ENCODE measurements at regions not wholly inside any gene's neighbourhood (a gene's known extent, or its start where the extent isn't known, plus 50 kb on each side); places are given as distances from the start of the nearest gene placed in this dataset.

- Histone ChIP-seq H2BK15ac (replicated peaks; ENCODE audit: low read depth) (no peak overlapping the region), H2AK5ac (ENCODE audit: low read length) (no peak overlapping the region), H3K27ac (ENCODE audit: low read depth, low read length) (no peak overlapping the region), H3K4me3 (ENCODE audit: low read length) (no peak overlapping the region), H3K4me2 (ENCODE audit: low read length) (no peak overlapping the region), H3K23ac (ENCODE audit: low read length) (no peak overlapping the region), H4K8ac (ENCODE audit: low read depth, low read length) (no peak overlapping the region), H2BK5ac (ENCODE audit: low read length) (no peak overlapping the region), H2BK120ac (ENCODE audit: low read depth, low read length) (no peak overlapping the region), H3K79me1 (ENCODE audit: low read length) (no peaks in the 10 kb centered on the region), H3K79me2 (ENCODE audit: control insufficient read depth, insufficient read depth, low read length) (no peaks in the 10 kb centered on the region), H3K9ac (ENCODE audit: low read length) (no peak overlapping the region), H3K18ac (ENCODE audit: low read length) (no peak overlapping the region), H3K27me3 (ENCODE audit: insufficient read depth, low read length, poor library complexity) (no peaks in the 10 kb centered on the region), H3K56ac (ENCODE audit: low read length) (no peak overlapping the region), H3K36me3 (ENCODE audit: control insufficient read depth, insufficient read depth, low read length) (no peaks in the 10 kb centered on the region), H3K4me1 (ENCODE audit: control insufficient read depth, low read depth, low read length) (peaks cover 2% of the 10 kb centered on the region), H3K4ac (ENCODE audit: low read depth, low read length) (no peak overlapping the region), H4K5ac (ENCODE audit: low read length) (no peak overlapping the region)
- no CpG with 5 or more reads among the region's 5 CpGs for WGBS (ENCODE audit: extremely low coverage, insufficient coverage, low lambda C conversion rate)
- DNase-seq = no peak
Measured at GRCh38 chr1:108075055-108075454, 110.1 kb upstream of the VAV3 start.

GRCh38 chr1:108072776-108073175 is 107.8 kb upstream of the VAV3 start:
- Histone ChIP-seq H4K5ac (ENCODE audit: low read length) (no peak overlapping the region), H2AK5ac (ENCODE audit: low read length) (no peak overlapping the region), H3K79me2 (ENCODE audit: control insufficient read depth, insufficient read depth, low read length) (no peaks in the 10 kb centered on the region), H3K79me1 (ENCODE audit: low read length) (no peaks in the 10 kb centered on the region), H3K4ac (ENCODE audit: low read depth, low read length) (no peak overlapping the region), H4K8ac (ENCODE audit: low read depth, low read length) (no peak overlapping the region), H2BK120ac (ENCODE audit: low read depth, low read length) (no peak overlapping the region), H3K36me3 (ENCODE audit: control insufficient read depth, insufficient read depth, low read length) (no peaks in the 10 kb centered on the region), H3K4me3 (ENCODE audit: low read length) (no peak overlapping the region), H3K23ac (ENCODE audit: low read length) (no peak overlapping the region), H2BK5ac (ENCODE audit: low read length) (no peak overlapping the region), H3K4me2 (ENCODE audit: low read length) (no peak overlapping the region), H3K27me3 (ENCODE audit: insufficient read depth, low read length, poor library complexity) (no peaks in the 10 kb centered on the region), H3K18ac (ENCODE audit: low read length) (no peak overlapping the region), H3K4me1 (ENCODE audit: control insufficient read depth, low read depth, low read length) (no peaks in the 10 kb centered on the region), H3K27ac (ENCODE audit: low read depth, low read length) (no peak overlapping the region), H3K9ac (ENCODE audit: low read length) (no peak overlapping the region), H3K56ac (ENCODE audit: low read length) (no peak overlapping the region), H2BK15ac (replicated peaks; ENCODE audit: low read depth) (no peak overlapping the region)
- DNase-seq = no peak
- no CpG with 5 or more reads among the region's 1 CpG for WGBS (ENCODE audit: extremely low coverage, insufficient coverage, low lambda C conversion rate)

GRCh38 chr1:108072212-108072611 is 107.2 kb upstream of the VAV3 start:
- Histone ChIP-seq H4K5ac (ENCODE audit: low read length) (no peak overlapping the region), H3K23ac (ENCODE audit: low read length) (no peak overlapping the region), H3K27ac (ENCODE audit: low read depth, low read length) (no peak overlapping the region), H3K4me2 (ENCODE audit: low read length) (no peak overlapping the region), H3K27me3 (ENCODE audit: insufficient read depth, low read length, poor library complexity) (no peaks in the 10 kb centered on the region), H3K56ac (ENCODE audit: low read length) (no peak overlapping the region), H3K79me1 (ENCODE audit: low read length) (no peaks in the 10 kb centered on the region), H3K4me3 (ENCODE audit: low read length) (no peak overlapping the region), H3K36me3 (ENCODE audit: control insufficient read depth, insufficient read depth, low read length) (no peaks in the 10 kb centered on the region), H2AK5ac (ENCODE audit: low read length) (no peak overlapping the region), H4K8ac (ENCODE audit: low read depth, low read length) (no peak overlapping the region), H3K79me2 (ENCODE audit: control insufficient read depth, insufficient read depth, low read length) (no peaks in the 10 kb centered on the region), H2BK15ac (replicated peaks; ENCODE audit: low read depth) (no peak overlapping the region), H3K18ac (ENCODE audit: low read length) (no peak overlapping the region), H3K9ac (ENCODE audit: low read length) (no peak overlapping the region), H2BK5ac (ENCODE audit: low read length) (no peak overlapping the region), H2BK120ac (ENCODE audit: low read depth, low read length) (no peak overlapping the region), H3K4ac (ENCODE audit: low read depth, low read length) (no peak overlapping the region), H3K4me1 (ENCODE audit: control insufficient read depth, low read depth, low read length) (no peaks in the 10 kb centered on the region)
- DNase-seq = no peak
- WGBS (ENCODE audit: extremely low coverage, insufficient coverage, low lambda C conversion rate) = no CpG with 5 or more reads among the region's 2 CpGs

DNA sequence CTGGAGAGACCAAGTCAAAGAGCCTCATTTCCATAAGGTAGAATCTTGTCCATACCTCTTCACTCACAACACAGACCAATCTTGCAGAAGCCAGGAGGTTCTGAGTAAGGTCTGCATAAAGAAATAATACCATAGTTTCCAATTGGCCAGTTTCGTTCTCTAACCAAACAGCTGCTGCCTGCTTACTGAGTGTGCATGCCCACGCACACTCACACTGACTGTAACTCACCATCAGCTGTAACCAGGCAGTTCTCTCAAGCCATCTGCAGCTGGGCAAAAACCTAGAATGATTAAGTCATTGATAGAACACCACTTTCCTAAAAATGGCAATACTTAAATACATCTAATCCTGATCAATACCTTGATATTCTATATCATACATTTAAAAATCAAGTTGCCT is 106.6 kb upstream of the VAV3 start:
- H3K4me2 ChIP-seq (ENCODE audit: low read length) = no peak overlapping the region
- H4K8ac ChIP-seq (ENCODE audit: low read depth, low read length) = no peak overlapping the region
- H3K36me3 ChIP-seq (ENCODE audit: control insufficient read depth, insufficient read depth, low read length) = no peaks in the 10 kb centered on the region
- H3K79me2 ChIP-seq (ENCODE audit: control insufficient read depth, insufficient read depth, low read length) = no peaks in the 10 kb centered on the region
- no peaks in the 10 kb centered on the region for H3K4me1 ChIP-seq (ENCODE audit: control insufficient read depth, low read depth, low read length)
- no peaks in the 10 kb centered on the region for H3K79me1 ChIP-seq (ENCODE audit: low read length)
- no peak for DNase-seq
- H2BK5ac ChIP-seq (ENCODE audit: low read length) = no peak overlapping the region
- no peak overlapping the region for H3K27ac ChIP-seq (ENCODE audit: low read depth, low read length)
- H2BK15ac ChIP-seq (replicated peaks; ENCODE audit: low read depth) = no peak overlapping the region
- no peak overlapping the region for H4K5ac ChIP-seq (ENCODE audit: low read length)
- H3K9ac ChIP-seq (ENCODE audit: low read length) = no peak overlapping the region
- no peak overlapping the region for H2AK5ac ChIP-seq (ENCODE audit: low read length)
- H3K27me3 ChIP-seq (ENCODE audit: insufficient read depth, low read length, poor library complexity) = no peaks in the 10 kb centered on the region
- no peak overlapping the region for H3K4me3 ChIP-seq (ENCODE audit: low read length)
- no peak overlapping the region for H3K56ac ChIP-seq (ENCODE audit: low read length)
- H3K23ac ChIP-seq (ENCODE audit: low read length) = no peak overlapping the region
- H3K18ac ChIP-seq (ENCODE audit: low read length) = no peak overlapping the region
- H3K4ac ChIP-seq (ENCODE audit: low read depth, low read length) = no peak overlapping the region
- no peak overlapping the region for H2BK120ac ChIP-seq (ENCODE audit: low read depth, low read length)
- no CpG with 5 or more reads among the region's 2 CpGs for WGBS (ENCODE audit: extremely low coverage, insufficient coverage, low lambda C conversion rate)

DNA sequence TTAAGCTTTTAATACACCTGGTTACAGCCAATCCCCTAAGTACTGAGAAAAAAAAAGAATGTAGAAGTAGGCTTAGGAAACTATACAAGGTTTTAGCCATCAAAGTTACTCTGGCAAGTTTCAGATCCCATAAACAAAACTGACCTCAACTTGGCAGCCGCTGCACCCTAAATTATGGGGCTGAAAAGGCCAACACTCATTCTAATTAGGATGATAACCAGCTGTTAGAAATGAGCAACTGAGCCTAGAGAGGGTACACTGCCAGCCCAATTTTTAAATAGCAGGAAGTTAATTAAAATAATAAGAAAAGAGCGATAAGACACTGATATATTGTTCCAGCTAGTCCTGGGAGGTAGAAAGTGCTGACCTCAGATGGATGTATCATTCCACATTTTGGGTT is 105.7 kb upstream of the VAV3 start:
- Histone ChIP-seq H3K18ac (ENCODE audit: low read length) (no peak overlapping the region), H3K36me3 (ENCODE audit: control insufficient read depth, insufficient read depth, low read length) (no peaks in the 10 kb centered on the region), H3K56ac (ENCODE audit: low read length) (no peak overlapping the region), H3K4me3 (ENCODE audit: low read length) (no peak overlapping the region), H3K27me3 (ENCODE audit: insufficient read depth, low read length, poor library complexity) (no peaks in the 10 kb centered on the region), H3K9ac (ENCODE audit: low read length) (no peak overlapping the region), H3K4me2 (ENCODE audit: low read length) (no peak overlapping the region), H4K5ac (ENCODE audit: low read length) (no peak overlapping the region), H2BK15ac (replicated peaks; ENCODE audit: low read depth) (no peak overlapping the region), H2AK5ac (ENCODE audit: low read length) (no peak overlapping the region), H4K8ac (ENCODE audit: low read depth, low read length) (no peak overlapping the region), H2BK5ac (ENCODE audit: low read length) (no peak overlapping the region), H3K79me1 (ENCODE audit: low read length) (no peaks in the 10 kb centered on the region), H3K23ac (ENCODE audit: low read length) (no peak overlapping the region), H3K4me1 (ENCODE audit: control insufficient read depth, low read depth, low read length) (no peaks in the 10 kb centered on the region), H3K79me2 (ENCODE audit: control insufficient read depth, insufficient read depth, low read length) (no peaks in the 10 kb centered on the region), H3K4ac (ENCODE audit: low read depth, low read length) (no peak overlapping the region), H3K27ac (ENCODE audit: low read depth, low read length) (no peak overlapping the region), H2BK120ac (ENCODE audit: low read depth, low read length) (no peak overlapping the region)
- no CpG with 5 or more reads among the region's 2 CpGs for WGBS (ENCODE audit: extremely low coverage, insufficient coverage, low lambda C conversion rate)
- no peak for DNase-seq

DNA sequence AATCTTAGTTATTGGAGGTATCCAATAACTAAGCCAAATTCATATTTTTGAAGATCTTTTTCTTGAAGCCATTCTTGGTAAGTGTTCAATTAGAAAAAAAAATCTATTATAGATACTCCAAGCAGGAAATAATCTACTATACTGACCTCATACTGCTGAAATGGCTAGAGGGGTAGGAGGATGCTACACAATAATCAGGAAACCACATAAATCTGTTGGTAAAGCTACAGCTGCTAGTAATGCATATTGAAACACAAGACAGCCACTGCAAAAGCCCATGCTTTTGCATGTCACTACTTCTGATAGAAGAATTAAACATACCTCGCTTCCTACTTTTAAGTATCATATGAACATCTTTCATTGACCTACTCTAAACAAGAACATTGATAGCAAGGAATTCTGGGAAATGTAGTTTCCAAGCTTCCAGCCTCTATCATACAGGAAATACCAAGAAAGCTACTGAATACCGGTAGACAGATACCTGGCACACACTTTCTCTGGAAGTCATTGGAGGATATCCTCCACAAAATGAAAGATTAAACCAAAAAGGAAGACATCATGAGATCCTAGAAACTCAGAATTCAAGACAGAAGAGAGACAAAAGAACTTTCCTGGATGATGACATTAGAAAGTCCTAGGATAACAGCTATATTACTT is 103.0 kb upstream of the VAV3 start:
- no peaks in the 10 kb centered on the region for H3K79me1 ChIP-seq (ENCODE audit: low read length)
- H3K9ac ChIP-seq (ENCODE audit: low read length) = no peak overlapping the region
- no peak overlapping the region for H3K4ac ChIP-seq (ENCODE audit: low read depth, low read length)
- no peak overlapping the region for H2BK5ac ChIP-seq (ENCODE audit: low read length)
- no peak overlapping the region for H2BK120ac ChIP-seq (ENCODE audit: low read depth, low read length)
- H3K4me2 ChIP-seq (ENCODE audit: low read length) = no peak overlapping the region
- H2AK5ac ChIP-seq (ENCODE audit: low read length) = no peak overlapping the region
- no CpG with 5 or more reads among the region's 2 CpGs for WGBS (ENCODE audit: extremely low coverage, insufficient coverage, low lambda C conversion rate)
- no peak overlapping the region for H3K23ac ChIP-seq (ENCODE audit: low read length)
- no peaks in the 10 kb centered on the region for H3K4me1 ChIP-seq (ENCODE audit: control insufficient read depth, low read depth, low read length)
- H3K36me3 ChIP-seq (ENCODE audit: control insufficient read depth, insufficient read depth, low read length) = no peaks in the 10 kb centered on the region
- no peak overlapping the region for H3K27ac ChIP-seq (ENCODE audit: low read depth, low read length)
- no peak overlapping the region for H4K5ac ChIP-seq (ENCODE audit: low read length)
- H3K18ac ChIP-seq (ENCODE audit: low read length) = no peak overlapping the region
- H3K79me2 ChIP-seq (ENCODE audit: control insufficient read depth, insufficient read depth, low read length) = no peaks in the 10 kb centered on the region
- H2BK15ac ChIP-seq (replicated peaks; ENCODE audit: low read depth) = no peak overlapping the region
- no peak overlapping the region for H3K4me3 ChIP-seq (ENCODE audit: low read length)
- H4K8ac ChIP-seq (ENCODE audit: low read depth, low read length) = no peak overlapping the region
- no peaks in the 10 kb centered on the region for H3K27me3 ChIP-seq (ENCODE audit: insufficient read depth, low read length, poor library complexity)
- peak; percentile 63 for DNase-seq
- H3K56ac ChIP-seq (ENCODE audit: low read length) = no peak overlapping the region

Data from mesendoderm (in vitro differentiated cells).